GM21390 (cell line): ENCODE measurements at regions not wholly inside any gene's neighbourhood (a gene's known extent, or its start where the extent isn't known, plus 50 kb on each side); places are given as distances from the start of the nearest gene placed in this dataset.
"Not testable (repeated sequence)": the region's sequence is repeated elsewhere in the genome, so short reads cannot be mapped to it uniquely, and the experiment has no call there.

Experiments
- ATAC-seq: cut with Tn5 transposase; IDR thresholded peaks from one replicate; pipeline ENCODE4 v1.9.1; 2021; ENCODE audit not compliant: unreplicated experiment

DNA sequence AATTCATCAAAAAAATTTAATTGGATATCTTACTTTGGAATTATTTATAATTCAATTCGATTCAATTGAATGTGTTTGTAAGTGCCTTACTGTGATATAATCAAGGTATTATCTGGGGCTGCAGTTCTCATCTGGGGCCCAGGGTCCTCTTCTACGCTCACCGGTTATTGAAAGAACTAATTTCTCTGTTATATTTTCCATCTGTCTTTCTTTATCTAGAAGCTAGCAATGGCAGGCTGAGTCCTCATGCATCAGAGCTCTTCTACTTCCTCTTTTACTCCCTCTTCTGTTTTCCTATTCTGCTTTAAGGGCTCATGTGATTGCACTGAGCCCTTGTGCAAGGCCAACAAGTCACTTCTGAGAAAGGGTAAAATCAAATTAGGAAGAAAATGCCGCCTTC lies 315.6 kb downstream of the RAD51AP2 start:
- ATAC-seq: peak; percentile 88

DNA sequence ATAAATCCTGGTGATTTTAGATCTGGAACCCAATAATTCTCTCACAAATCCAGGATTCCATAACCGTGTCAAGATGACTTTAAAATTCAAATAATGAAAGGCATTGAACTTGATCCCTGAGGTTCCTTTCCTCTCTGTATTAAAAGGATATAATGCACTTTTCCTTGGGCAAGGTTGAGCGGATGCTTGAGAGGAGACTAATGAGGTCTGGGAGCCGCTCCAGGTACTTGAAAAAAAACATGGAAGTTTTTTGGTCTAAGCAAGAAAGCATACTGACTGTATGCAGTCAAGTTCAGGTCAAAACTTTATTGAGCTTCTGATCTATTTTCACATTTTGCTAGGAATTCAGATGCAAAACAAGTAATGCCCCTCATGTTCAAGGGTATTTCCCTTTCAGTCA lies 318.5 kb downstream of the RAD51AP2 start:
- no peak for ATAC-seq

DNA sequence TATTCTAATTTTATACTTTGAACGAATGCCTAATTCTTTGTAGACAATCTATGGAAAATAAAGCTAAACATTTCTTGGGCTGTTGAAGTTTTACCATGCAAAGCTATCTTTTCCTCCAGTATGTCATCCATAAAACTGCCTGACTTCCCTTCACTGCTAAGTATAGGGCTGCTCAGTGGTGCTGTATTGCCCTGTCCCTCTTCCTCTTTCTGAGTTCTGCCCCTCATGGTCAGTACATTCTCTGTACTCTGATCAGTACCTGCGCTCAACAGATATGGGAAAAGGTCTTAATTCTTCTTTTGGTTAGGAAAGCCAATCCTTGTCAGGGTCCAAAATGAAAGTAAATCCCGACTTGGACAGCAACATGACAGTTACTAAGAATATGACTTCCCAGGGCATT lies 321.9 kb downstream of the RAD51AP2 start:
- ATAC-seq: no peak

DNA sequence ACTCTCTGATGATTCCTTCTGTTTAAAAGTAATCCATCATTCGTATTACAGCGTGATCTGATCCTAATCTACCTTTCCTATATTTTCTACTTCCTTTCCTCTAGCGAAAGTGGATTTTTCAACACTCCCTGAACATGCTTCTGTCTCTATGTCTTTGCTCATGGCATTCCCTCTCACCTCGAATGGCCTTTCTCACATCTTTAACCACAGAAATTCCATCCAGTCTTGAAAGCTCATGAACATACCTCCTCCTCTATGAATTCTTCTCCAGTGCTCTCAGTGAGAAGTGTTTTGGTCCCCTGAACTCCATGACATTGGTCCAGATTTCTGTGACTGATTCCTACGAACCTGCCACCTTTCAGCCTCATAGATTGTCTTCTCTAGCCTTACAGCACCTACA lies 323.2 kb downstream of the RAD51AP2 start:
- ATAC-seq: no peak

DNA sequence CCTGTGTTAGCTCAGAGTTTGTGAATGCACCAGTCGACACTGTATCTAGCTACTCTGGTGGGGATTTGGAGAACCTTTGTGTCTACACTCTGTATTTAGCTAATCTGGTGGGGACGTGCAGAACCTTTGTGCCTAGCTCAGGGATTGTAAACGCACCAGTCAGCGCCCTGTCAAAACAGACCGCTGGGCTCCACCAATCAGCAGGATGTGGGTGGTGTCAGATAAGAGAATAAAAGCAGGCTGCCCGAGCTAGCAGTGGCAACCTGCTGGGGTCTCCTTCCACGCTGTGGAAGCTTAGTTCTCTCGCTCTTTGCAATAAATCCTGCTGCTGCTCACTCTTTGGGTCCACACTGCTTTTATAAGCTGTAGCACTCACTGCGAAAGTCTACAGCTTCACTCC lies 324.2 kb downstream of the RAD51AP2 start:
- no peak for ATAC-seq

DNA sequence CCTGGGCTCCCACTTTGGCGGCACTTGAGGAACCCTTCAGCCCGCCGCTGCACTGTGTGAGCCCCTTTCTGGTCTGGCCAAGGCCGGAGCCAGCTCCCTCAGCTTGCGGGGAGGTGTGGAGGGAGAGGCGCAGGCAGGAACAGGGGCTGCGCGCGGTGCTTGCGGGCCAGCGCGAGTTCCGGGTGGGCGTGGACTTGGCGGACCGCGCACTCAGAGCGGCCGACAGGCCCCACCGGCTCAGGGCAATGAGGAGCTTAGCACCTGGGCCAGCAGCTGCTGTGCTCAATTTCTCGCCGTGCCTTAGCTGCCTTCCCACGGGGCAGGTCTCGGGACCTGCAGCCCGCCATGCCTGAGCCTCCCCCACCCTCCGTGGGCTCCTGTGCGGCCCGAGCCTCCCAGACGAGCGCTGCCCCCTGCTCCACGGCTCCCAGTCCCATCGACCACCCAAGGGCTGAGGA lies 324.8 kb downstream of the RAD51AP2 start:
- ATAC-seq: not testable (repeated sequence)

DNA sequence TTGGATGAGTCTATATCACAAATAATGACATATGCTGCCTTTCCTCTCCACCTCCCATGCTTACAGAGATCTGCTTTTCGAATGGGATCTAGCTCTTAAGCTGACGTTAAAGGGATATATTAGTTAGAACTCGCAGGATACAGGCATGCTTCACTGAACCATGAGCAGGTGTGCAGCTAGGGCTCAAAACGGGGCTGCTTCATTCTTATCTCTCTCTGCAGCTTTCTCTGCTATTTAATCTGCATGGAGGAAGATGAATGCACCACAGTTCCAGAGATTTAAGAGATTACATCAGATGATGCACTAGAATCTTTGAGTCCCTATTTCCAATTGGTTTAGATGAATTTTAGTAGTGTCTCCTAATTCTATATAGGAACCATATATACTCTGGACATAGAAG lies 327.0 kb downstream of the RAD51AP2 start:
- no peak for ATAC-seq

DNA sequence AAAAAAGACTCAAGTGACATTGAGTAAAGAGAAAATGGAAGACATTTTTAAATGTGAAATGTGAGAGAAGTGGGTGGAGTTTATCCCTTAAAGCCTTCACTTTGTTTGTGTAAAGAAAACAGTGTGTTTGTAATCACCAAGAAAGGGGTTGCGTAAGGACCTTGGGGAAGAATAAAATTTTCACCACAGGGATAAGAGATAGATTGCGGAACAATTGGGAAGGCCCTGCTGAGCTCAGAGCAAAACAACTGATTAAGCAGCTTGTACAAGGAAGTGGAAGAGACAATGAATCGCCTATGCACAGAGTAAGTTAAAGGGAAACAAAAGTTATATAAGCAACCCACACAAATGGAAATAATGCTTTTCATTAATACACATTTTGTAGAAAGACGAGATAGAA lies 327.7 kb downstream of the RAD51AP2 start:
- no peak for ATAC-seq

DNA sequence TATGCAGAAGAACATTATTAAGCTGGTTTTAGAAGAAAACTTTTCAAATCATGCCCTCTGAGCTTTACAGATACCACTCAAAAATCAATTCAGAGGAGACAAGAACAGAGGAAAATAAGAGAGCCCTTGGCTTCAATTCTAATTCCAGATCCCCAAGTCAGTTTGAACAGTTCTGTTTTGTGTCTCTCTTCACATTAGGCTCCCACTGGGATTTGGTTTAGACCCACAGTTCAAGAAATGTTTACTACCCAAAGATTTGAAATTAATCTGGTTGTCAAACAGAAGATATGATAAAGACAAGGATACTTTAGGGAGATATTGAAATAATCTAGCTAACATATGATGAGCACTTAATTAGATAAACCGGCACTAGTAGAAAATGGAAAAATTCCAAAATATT lies 329.5 kb downstream of the RAD51AP2 start:
- no peak for ATAC-seq

DNA sequence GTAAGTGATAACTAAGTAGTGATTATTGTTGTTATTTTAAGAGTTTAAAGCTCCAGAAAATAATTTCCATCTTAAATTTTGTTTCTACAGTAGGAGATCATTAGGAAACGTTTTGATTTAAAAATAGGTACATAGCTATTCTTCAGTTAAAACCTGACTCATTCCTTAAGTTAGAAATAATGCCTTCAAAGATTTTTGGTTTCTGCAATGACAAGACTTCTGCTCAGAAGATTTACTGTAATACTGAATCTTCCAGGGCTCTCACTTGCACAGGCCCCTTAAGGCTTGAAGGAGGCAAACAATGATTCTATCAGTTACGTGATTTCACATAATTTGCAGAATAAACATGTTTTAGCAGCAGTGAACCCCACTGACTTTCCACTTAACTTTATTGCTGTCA lies 333.7 kb downstream of the RAD51AP2 start:
- ATAC-seq: no peak

DNA sequence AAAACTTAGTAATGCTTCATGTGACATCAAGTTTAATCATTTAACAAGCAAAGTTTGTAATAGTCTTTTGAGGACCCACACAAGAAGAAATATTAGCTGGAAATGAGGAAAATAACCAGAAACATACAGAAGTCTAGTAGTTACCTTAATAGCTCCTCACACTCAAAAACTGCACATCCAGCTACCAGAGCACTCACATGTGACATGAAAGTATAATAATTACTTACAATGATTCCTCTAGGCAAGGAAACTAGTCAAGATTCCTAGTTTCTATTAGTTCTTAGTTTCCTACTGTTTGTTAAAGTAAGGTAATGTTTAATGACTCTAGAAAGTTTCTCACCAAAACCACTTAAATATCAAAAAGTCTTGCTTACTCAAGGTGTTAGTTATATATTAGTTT lies 335.8 kb downstream of the RAD51AP2 start:
- ATAC-seq: no peak

DNA sequence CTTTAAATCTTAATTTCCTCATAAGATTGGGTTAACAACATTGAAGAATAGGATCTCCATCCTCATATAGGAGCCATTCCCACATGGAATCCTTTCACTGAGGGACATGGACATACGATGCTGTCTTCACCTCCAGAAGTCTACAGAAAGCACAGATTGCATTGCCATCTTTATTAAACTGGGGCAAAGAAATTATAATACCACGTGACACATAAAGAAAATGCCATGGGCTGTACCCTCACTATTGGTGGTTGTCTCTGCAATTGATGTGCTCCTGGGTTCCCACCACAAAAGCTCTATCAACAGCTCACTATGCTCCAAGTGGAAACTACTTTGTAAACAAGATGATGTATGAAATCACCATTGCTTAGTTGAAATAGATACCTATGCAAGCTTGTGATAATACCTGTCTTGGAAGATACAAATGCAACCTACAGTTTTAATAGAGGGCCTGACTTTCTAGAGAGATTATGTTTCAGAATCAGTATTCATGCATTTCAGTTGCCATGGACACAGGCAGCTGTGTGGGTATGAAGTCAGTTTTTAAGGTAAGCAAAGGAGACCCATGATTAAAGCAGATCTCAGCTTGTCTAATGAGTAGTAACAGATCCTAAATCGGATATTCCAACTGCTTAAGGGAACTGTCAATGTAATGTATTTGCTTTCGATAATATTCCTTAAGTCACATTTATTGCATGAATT lies 337.0 kb downstream of the RAD51AP2 start:
- ATAC-seq: no peak

DNA sequence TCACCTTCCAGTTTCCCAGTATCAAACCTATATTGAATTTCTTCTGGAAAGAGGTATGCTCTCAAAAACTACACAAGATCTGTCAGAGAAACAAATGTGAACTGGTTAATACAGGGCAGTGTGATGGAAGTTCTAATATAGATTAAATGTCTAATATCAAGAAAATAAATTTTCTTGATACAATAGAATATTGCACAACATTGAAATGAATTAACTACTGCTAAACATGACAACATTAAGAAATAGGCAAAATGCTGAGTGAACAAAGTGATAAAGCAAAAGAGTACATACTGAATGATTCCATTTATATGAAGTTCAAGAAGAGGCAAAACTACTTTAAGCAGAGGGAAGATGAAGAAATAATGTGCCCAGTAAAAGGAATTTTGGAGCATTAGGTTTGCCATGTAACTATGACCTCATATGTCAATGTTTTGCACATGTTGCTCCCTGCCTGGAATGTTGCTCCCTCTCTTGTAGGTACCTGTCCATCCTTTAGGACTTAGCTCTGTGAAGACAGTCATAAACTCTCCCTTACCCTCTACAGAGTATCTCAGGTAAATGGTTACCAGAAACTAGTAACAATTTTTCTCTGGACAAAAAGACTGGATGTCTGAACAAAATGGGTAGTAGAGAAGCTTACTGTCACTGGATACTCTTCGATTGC lies 339.0 kb downstream of the RAD51AP2 start:
- no peak for ATAC-seq

DNA sequence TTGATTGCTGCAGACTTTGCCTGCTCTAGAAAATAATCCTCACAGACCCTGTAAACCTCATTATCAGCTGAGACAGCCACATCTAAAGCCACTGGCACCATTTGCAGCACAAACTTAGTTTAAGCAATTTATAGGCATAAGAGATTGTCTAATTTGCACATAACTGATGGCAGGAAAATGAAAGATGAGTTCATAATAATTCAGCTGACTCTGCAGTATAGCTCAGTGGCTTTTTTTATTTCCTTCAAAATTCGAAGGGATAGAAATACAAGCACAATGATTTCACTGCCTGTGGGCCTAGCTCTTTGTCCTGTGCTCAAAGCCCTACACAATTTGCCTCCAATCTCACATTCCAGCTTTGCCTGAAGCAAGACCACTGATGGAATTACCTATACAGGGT lies 341.2 kb downstream of the RAD51AP2 start:
- no peak for ATAC-seq

DNA sequence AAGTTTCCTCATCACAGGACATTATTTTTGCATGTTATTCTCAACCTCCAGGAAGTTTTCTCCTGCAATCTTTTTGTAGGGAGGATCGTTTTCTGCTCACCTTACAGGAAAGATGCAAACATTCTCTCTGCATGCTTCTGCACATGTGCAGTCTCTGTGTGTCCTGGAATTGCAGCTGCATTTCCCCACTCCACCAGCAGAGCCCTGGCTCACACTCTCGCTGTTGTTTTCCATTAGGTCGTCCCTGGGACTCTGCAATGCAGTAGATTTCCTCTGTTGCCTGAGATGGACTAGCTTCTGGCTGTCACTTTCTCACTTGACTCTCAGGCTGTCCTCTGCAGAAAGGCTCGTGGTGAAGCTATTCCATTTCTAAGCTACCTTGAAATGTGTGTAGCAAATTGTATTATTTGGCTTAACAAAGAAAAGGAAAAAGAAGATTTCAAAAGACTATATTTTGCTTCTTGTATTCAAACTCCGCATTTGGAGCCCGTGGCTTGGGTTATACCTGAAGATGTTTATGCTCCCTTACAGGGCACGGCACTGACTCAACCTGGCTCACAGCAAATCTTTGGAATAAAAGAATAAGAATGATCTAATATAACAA lies 346.7 kb downstream of the RAD51AP2 start:
- peak; percentile 83 for ATAC-seq

DNA sequence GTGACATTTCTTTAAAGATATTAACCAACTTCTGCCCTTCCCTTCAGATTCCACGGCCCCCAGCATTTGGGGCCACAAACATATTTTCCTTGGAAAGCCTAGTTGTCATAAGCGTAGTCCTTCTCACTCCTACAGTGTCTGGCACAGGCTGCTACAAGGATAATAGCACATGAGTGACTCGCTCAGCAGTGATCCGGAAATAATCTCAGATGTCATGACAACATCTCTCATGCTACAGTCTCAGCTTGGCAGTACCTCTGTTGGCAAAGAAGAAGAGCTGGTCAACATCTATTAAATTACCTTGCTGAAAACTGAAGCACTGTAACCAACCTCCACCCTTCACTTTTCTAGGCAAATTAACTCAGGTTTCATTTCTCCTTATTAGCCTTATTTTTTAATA lies 351.7 kb downstream of the RAD51AP2 start:
- no peak for ATAC-seq

DNA sequence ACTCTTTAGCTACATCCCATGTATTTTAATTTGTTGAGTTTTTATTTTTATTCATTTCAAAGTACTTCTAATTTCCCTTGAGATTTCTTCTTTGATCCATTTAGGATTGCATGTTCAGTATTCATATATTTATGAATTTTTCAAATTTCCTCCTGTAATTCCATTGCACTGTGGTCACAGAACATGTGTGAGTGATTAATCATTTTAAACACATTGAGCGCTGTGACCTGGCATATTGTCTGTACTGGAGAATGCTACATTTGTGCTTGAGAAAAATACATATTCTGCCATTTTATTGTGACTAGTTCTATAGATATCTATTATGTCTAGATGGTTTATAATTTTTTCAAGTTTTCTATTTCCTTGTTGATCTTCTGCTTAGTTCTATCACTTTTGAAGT lies 353.7 kb downstream of the RAD51AP2 start:
- ATAC-seq: no peak

DNA sequence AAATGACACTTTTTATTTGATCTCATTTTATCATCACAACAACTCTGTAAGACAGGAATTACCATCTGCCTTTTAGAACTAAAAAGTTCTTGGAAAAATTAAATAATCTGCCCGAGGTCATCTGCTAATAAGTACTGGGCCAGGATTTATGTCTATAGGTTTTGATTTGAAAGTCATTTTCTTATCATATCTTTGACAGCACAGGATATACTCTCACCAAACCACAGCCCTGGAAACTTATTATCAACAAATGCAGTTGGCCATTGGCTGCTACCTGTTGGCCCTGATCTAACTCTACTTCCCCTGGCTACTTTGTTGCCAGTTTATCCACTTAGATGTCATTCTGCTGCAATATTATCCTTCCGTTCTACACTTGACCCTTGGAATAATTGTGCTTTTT lies 354.6 kb downstream of the RAD51AP2 start:
- ATAC-seq: no peak

DNA sequence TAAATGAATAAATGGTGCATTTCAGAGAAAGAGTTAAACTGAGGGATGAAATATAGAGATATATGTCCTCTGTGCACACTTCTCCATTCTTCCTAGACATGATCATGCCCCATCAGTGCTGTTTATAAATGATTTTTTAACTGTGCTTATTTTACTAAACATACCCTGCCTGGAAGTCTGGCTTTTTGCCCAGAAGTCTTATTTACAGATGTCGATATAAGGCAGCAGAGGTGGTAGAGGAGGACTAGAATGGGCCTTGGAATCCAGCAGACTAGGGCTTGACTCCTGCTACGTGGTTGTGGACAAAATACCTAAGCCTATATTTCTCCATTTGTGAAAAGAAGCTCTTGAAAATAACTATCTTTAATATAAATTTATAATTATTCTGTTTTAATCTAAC lies 355.5 kb downstream of the RAD51AP2 start:
- no peak for ATAC-seq

DNA sequence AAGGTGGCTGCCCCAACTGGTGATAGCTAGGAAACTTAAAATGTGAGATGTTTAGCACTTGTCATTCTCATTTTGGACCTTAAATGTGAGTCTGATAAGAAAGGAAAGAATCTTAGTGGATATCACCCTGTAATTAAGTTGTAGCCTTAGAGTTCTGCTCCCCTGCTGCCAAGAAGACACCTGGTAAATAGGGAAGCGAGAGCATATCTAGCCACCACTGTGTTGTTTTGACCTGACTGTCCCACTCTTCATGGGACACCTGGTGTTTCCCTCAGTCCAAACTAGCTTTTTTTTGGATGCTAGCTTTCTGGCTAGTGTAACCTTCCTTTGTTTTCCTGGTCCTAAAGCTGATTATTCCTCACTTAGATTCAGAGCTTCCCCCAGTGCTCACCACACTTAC lies 357.6 kb downstream of the RAD51AP2 start:
- ATAC-seq: peak; percentile 55

DNA sequence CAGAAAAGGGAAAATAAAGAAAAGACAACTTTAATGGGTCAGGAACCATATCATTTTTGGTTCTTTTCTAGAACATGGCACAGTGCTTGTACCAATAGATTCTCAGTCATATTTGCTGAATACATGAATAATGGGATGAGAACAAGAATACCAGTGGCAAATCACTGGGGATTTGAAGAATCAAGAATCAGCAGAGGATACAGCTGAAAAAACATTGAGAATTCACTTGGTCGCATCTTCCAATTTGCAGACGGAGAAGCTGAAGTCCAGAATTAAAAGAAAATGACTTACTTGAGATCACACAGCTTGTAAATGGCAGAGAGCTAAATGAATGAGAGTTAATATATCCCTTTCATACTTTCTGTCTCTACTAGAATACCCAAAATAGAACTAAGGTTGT lies 362.2 kb downstream of the RAD51AP2 start:
- ATAC-seq: no peak

DNA sequence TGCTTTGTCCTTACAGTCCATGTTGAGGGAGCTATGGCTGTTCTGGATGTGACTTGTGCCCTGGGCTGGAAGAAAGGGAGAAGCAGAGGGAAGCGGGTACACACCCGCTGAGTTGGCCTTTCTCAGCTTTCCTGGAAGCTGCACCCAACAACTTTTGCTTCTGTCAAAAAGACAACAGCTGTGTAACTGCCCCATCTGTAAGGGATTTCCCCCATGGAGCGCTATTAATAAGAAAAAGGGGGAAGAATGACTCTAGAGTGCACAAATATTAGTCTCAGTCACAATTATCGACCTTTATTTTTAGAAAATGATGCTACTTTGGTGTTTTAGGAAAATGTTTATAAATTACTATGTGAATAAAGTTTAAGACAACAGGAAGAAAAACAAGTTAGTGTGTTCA lies 368.3 kb downstream of the RAD51AP2 start:
- no peak for ATAC-seq
